BJ (cell line): ENCODE measurements at regions not wholly inside any gene's neighbourhood (a gene's known extent, or its start where the extent isn't known, plus 50 kb on each side); places are given as distances from the start of the nearest gene placed in this dataset.

Experiments
- CTCF ChIA-PET: fragments of 350-600 bp; formaldehyde crosslinking; extraction: SDS; loops from one replicate; lab custom pipeline; 2021; ENCODE audit warnings: antibody characterized with exemption, inconsistent platforms; lab: Yijun Ruan, JAX
- POLR2A ChIA-PET: fragments of 300-600 bp; sonication (Branson Sonifier 250); formaldehyde crosslinking; extraction: SDS; loops from one replicate; lab custom pipeline; 2021; ENCODE audit warnings: antibody characterized with exemption; lab: Charles Lee
- DNase-seq: peaks from one replicate; pipeline ENCODE4 v3.0.0-alpha.2; 2011; ENCODE audit warnings: low read depth
- H3K27me3 ChIP-seq: 2 replicates; pipeline ENCODE4 v1.6.0; 2011; ENCODE audit warnings: low read length; ENCODE audit not compliant: control insufficient read depth, insufficient read depth
- H3K36me3 ChIP-seq: 2 replicates; pipeline ENCODE4 v1.5.1; 2011; ENCODE audit warnings: low read length; ENCODE audit not compliant: control insufficient read depth, insufficient read depth
- H3K4me3 ChIP-seq: 2 replicates; pipeline ENCODE4 v1.5.1; 2011; ENCODE audit warnings: low read depth, mild to moderate bottlenecking, control low read depth, low read length
- CTCF ChIP-seq: IDR thresholded peaks from 2 replicates; pipeline ENCODE4 v1.5.1; 2011; ENCODE audit warnings: low read depth, mild to moderate bottlenecking, control low read depth, inconsistent platforms, low read length, moderate library complexity; ENCODE audit not compliant: insufficient read depth

DNA sequence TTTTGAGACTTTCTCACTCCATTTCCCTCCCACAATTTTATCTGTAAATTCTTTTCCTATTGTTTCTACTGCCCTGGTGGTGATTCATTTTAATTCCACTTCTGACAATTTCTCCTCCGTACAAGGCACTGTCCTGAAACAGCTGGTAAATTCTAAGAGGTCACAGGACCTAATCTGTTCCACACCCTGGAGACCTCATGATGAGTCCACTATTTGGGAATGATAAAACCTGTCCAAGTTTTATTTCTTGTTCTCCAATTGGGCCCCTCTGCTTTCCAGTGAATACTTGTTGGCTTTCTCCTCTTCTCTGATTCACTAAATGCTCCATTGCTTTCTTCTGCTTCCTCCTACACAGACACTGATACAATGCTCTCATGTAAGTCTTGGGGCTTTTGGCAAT, 343.1 kb upstream of the DUSP10 start:
- POLR2A ChIA-PET, result no interaction called here
- TF ChIP-seq CTCF, result no peak
- DNase-seq, result peak; percentile 57
- H3K36me3 ChIP-seq, result no peaks in the 10 kb centered on the region
- H3K4me3 ChIP-seq, result no peak overlapping the region
- H3K27me3 ChIP-seq, result no peaks in the 10 kb centered on the region
- CTCF ChIA-PET, result interaction anchor here (0.8 kb wide), 1 partner anchor 43 kb away, joined by 3 read pairs; no protein-coding TSS in a partner anchor

DNA sequence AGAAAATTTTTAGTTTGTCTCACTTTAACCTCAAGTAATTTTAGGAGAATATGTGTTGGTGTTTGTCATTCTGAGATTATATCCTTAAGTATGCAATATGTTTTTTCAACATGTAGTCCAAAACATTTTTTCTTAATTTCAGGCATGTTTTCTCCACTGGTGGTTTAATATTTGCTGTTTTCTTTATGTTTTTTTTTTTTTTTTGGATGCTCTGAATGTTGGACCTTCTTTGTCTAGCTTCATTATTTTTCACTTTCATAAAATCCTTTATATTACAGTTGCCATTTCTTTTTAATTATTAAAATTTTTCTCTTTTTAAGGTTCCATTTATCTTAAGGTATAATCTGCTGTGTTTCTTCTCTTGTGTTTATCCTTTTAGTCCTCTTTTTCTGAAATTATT, 342.2 kb upstream of the DUSP10 start:
- no peak for TF ChIP-seq CTCF
- Histone ChIP-seq H3K36me3 (no peaks in the 10 kb centered on the region), H3K4me3 (no peak overlapping the region), H3K27me3 (no peaks in the 10 kb centered on the region)
- ChIA-PET POLR2A (no interaction called here), CTCF (interaction anchor here (0.6 kb wide), 1 partner anchor 11 kb away, joined by 3 read pairs; no protein-coding TSS in a partner anchor)
- DNase-seq, result no peak

- H3K27me3 ChIP-seq, result no peaks in the 10 kb centered on the region
- no peaks in the 10 kb centered on the region for H3K36me3 ChIP-seq
- DNase-seq, result no peak
- no peak for TF ChIP-seq CTCF
- H3K4me3 ChIP-seq, result no peak overlapping the region
- ChIA-PET POLR2A (no interaction called here), CTCF (no interaction called here)
Measured at GRCh38 chr1:222081859-222082258, 340.0 kb upstream of the DUSP10 start.

- no peaks in the 10 kb centered on the region for H3K27me3 ChIP-seq
- ChIA-PET CTCF (no interaction called here), POLR2A (no interaction called here)
- no peaks in the 10 kb centered on the region for H3K36me3 ChIP-seq
- H3K4me3 ChIP-seq, result no peak overlapping the region
- DNase-seq, result no peak
- no peak for TF ChIP-seq CTCF
Measured at GRCh38 chr1:222079566-222079965, 337.7 kb upstream of the DUSP10 start.

- TF ChIP-seq CTCF, result no peak
- DNase-seq, result no peak
- CTCF ChIA-PET, result no interaction called here
- Histone ChIP-seq H3K36me3 (no peaks in the 10 kb centered on the region), H3K4me3 (no peak overlapping the region), H3K27me3 (no peaks in the 10 kb centered on the region)
- POLR2A ChIA-PET, result no interaction called here
Measured at GRCh38 chr1:222077206-222077605, 335.3 kb upstream of the DUSP10 start.
